PC-3 (cell line): ENCODE measurements at regions not wholly inside any gene's neighbourhood (a gene's known extent, or its start where the extent isn't known, plus 50 kb on each side); places are given as distances from the start of the nearest gene placed in this dataset.

Experiments
- ATAC-seq: fragments of 200-7000 bp; cut with Tn5 transposase; 2 replicates; pipeline ENCODE4 v1.9.1; 2020; ENCODE audit warnings: mild to moderate bottlenecking, moderate library complexity
- BruUV-seq: library from RNA; stranded (reverse); fragments of 400-500 nt; replicated peaks from 2 replicates; lab custom pipeline; 2021; lab: Mats Ljungman, UMichigan
- CTCF ChIA-PET: fragments of 300-600 bp; sonication (Branson Sonifier 250); formaldehyde crosslinking; loops from one replicate; lab custom pipeline; 2022; ENCODE audit warnings: antibody characterized with exemption; lab: Charles Lee
- POLR2A ChIA-PET: fragments of 300-600 bp; sonication (Branson Sonifier 250); formaldehyde crosslinking; loops from one replicate; lab custom pipeline; 2022; ENCODE audit warnings: antibody characterized with exemption; ENCODE audit not compliant: unreplicated experiment; lab: Charles Lee
- DNase-seq: peaks from one replicate; pipeline ENCODE4 v3.0.0-alpha.2; 2015
- H2AFZ ChIP-seq: fragments of 300-600 bp; sonication (generic); 2 replicates; pipeline ENCODE4 v1.6.0; 2016; ENCODE audit warnings: antibody characterized with exemption, low read length
- H3F3A ChIP-seq: fragments of 300-600 bp; sonication (generic); one replicate; pipeline ENCODE4 v1.6.0; 2017; ENCODE audit warnings: antibody characterized with exemption, low read length, control low read depth, mild to moderate bottlenecking; ENCODE audit not compliant: unreplicated experiment
- H3K27ac ChIP-seq: fragments of 300-600 bp; sonication (generic); 2 replicates; pipeline ENCODE4 v1.5.1; 2016; ENCODE audit warnings: mild to moderate bottlenecking, low read length
- H3K27me3 ChIP-seq: fragments of 300-600 bp; sonication (generic); 2 replicates; pipeline ENCODE4 v1.6.1; 2016; ENCODE audit warnings: low read length, mixed read lengths
- H3K36me3 ChIP-seq: fragments of 300-600 bp; sonication (generic); 2 replicates; pipeline ENCODE4 v1.6.1; 2016; ENCODE audit warnings: low read depth, mixed run types, low read length, mixed read lengths
- H3K4me1 ChIP-seq: fragments of 300-600 bp; sonication (generic); 2 replicates; pipeline ENCODE4 v1.5.1; 2016; ENCODE audit warnings: low read length; ENCODE audit not compliant: insufficient read depth
- H3K4me2 ChIP-seq: fragments of 300-600 bp; sonication (generic); 2 replicates; pipeline ENCODE4 v1.6.0; 2016; ENCODE audit warnings: low read length
- H3K4me3 ChIP-seq: fragments of 300-600 bp; sonication (generic); 2 replicates; pipeline ENCODE4 v1.5.1; 2016; ENCODE audit warnings: mild to moderate bottlenecking, low read length, mixed read lengths
- H3K79me2 ChIP-seq: fragments of 300-600 bp; sonication (generic); 2 replicates; pipeline ENCODE4 v1.6.1; 2017; ENCODE audit warnings: low read length, mixed read lengths
- H3K9ac ChIP-seq: fragments of 300-600 bp; sonication (generic); 2 replicates; pipeline ENCODE4 v1.6.0; 2016; ENCODE audit warnings: mild to moderate bottlenecking, low read length
- H3K9me2 ChIP-seq: fragments of 300-600 bp; sonication (generic); replicated peaks from 2 replicates; pipeline ENCODE4 v1.6.1; 2016; ENCODE audit warnings: mixed run types, low read length, mixed read lengths
- H3K9me3 ChIP-seq: fragments of 300-600 bp; sonication (generic); 2 replicates; pipeline ENCODE4 v1.6.1; 2016; ENCODE audit warnings: low read length, mixed read lengths
- H4K20me1 ChIP-seq: fragments of 300-600 bp; sonication (generic); 2 replicates; pipeline ENCODE4 v1.6.1; 2016; ENCODE audit warnings: low read length, mixed read lengths
- EZH2 ChIP-seq: fragments of 300-600 bp; sonication (generic); IDR thresholded peaks from one replicate; pipeline ENCODE4 v1.6.1; 2017; ENCODE audit warnings: antibody characterized with exemption, mild to moderate bottlenecking, low read length; ENCODE audit not compliant: unreplicated experiment
- EZH2phosphoT487 ChIP-seq: fragments of 300-600 bp; sonication (generic); IDR thresholded peaks from 2 replicates; pipeline ENCODE4 v1.6.1; 2018; ENCODE audit warnings: mild to moderate bottlenecking, antibody characterized with exemption, low read length, borderline replicate concordance
- intact Hi-C: fragments of 100-400 bp; cut with micrococcal nuclease; formaldehyde crosslinking; loops from 2 replicates; pipeline ENCODE4 v1.9.0; 2023
- TF ChIP-seq, protein P1 (sequence below): fragments of 300-600 bp; sonication (generic); conservative IDR thresholded peaks from 2 replicates; pipeline ENCODE4 v1.5.1; 2017; ENCODE audit warnings: antibody characterized with exemption, low read depth, mild to moderate bottlenecking, low read length

DNA sequence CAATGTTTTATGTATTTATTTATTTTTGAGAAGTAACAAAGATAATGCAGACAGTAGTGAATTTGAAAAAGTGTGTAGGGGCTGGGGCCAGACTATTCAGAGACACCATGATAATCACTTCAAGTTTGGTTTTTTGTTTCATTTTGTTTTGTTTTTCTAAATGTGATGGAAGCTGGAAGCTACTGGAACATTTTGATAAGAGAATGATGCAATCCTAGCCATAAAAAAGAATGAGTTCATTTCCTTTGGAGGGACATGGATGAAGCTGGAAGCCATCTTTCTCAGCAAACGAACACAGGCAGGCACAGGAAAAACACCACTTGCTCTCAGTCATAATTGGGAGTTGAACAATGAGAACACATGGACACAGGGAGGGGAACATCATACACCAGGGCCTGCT lies 706.6 kb upstream of the EPHA5 start:
- Histone ChIP-seq H3K4me1 (no peaks in the 10 kb centered on the region), H3K9me3 (no peaks in the 10 kb centered on the region), H3K4me2 (no peak overlapping the region), H2AFZ (no peak overlapping the region), H3K9me2 (no peaks in the 10 kb centered on the region), H3K27ac (no peak overlapping the region), H3K36me3 (no peaks in the 10 kb centered on the region), H3K9ac (no peak overlapping the region), H3K27me3 (no peaks in the 10 kb centered on the region), H4K20me1 (no peaks in the 10 kb centered on the region), H3F3A (no peaks in the 10 kb centered on the region), H3K79me2 (no peaks in the 10 kb centered on the region), H3K4me3 (no peak overlapping the region)
- intact Hi-C loops, result no loop called here
- no TSS peak for BruUV-seq
- POLR2A ChIA-PET, result no interaction called here
- CTCF ChIA-PET, result no interaction called here
- ATAC-seq (no peak), DNase-seq (no peak)
- no peak for TF ChIP-seq EZH2
- no peak for TF ChIP-seq EZH2phosphoT487
- TF ChIP-seq, protein P1, sequence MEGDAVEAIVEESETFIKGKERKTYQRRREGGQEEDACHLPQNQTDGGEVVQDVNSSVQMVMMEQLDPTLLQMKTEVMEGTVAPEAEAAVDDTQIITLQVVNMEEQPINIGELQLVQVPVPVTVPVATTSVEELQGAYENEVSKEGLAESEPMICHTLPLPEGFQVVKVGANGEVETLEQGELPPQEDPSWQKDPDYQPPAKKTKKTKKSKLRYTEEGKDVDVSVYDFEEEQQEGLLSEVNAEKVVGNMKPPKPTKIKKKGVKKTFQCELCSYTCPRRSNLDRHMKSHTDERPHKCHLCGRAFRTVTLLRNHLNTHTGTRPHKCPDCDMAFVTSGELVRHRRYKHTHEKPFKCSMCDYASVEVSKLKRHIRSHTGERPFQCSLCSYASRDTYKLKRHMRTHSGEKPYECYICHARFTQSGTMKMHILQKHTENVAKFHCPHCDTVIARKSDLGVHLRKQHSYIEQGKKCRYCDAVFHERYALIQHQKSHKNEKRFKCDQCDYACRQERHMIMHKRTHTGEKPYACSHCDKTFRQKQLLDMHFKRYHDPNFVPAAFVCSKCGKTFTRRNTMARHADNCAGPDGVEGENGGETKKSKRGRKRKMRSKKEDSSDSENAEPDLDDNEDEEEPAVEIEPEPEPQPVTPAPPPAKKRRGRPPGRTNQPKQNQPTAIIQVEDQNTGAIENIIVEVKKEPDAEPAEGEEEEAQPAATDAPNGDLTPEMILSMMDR, result no peak

DNA sequence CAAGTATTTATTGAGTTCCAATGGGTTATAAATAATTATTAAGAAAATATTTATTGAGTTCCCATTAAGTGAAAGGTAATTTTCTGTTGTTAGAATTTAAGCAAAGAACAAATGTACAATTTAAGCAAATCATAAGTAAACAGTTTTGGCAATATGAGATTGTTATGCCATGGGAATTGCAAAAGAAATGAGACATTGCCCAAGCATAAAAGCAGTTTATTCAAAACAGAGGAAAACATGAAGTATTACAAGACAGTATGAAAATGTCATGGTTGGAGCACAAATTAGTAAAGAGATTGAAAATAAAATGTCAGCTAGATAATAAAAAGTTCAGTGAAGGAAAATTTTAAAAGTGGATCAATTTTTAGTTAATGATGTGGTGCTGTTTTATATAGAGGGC lies 706.1 kb upstream of the EPHA5 start:
- Histone ChIP-seq H3K4me2 (no peak overlapping the region), H3F3A (no peaks in the 10 kb centered on the region), H3K27me3 (no peaks in the 10 kb centered on the region), H3K36me3 (no peaks in the 10 kb centered on the region), H2AFZ (no peak overlapping the region), H3K4me3 (no peak overlapping the region), H3K9ac (no peak overlapping the region), H3K79me2 (no peaks in the 10 kb centered on the region), H3K9me2 (no peaks in the 10 kb centered on the region), H3K4me1 (no peaks in the 10 kb centered on the region), H4K20me1 (no peaks in the 10 kb centered on the region), H3K9me3 (no peaks in the 10 kb centered on the region), H3K27ac (no peak overlapping the region)
- CTCF ChIA-PET, result no interaction called here
- no peak for TF ChIP-seq EZH2phosphoT487
- TF ChIP-seq EZH2, result no peak
- TF ChIP-seq, protein P1, result no peak
- ATAC-seq (no peak), DNase-seq (no peak)
- POLR2A ChIA-PET, result no interaction called here
- BruUV-seq, result no TSS peak
- intact Hi-C loops, result no loop called here

DNA sequence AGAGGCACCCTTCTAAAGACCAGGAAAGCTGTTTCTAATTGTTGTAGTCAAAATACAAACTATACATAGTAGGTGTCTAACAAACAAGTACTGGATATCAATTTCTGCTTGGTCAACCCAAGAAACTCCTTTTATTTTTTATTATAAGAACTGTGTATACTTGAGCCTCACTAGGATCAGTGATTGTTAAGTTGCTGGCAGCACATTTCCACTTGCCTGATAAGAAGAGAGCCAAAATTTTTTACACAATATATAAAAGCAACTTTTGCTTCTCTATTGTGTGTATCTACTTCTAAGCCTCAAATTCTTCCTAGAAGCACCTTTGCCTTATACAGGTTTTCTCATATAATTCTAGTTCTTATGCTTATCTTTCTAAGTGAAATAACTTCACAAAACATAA lies 703.0 kb upstream of the EPHA5 start:
- Histone ChIP-seq H3K36me3 (no peaks in the 10 kb centered on the region), H3K9me3 (no peaks in the 10 kb centered on the region), H3K27me3 (no peaks in the 10 kb centered on the region), H3K9ac (no peak overlapping the region), H3K4me1 (no peaks in the 10 kb centered on the region), H4K20me1 (no peaks in the 10 kb centered on the region), H3K4me2 (no peak overlapping the region), H3K4me3 (no peak overlapping the region), H3F3A (no peaks in the 10 kb centered on the region), H2AFZ (no peak overlapping the region), H3K79me2 (no peaks in the 10 kb centered on the region), H3K9me2 (no peaks in the 10 kb centered on the region), H3K27ac (no peak overlapping the region)
- no peak for TF ChIP-seq EZH2
- TF ChIP-seq, protein P1, result no peak
- ATAC-seq, result no peak
- ChIA-PET POLR2A (no interaction called here), CTCF (interaction anchor here (0.5 kb wide), 1 partner anchor 718 kb away, joined by 4 read pairs; no protein-coding TSS in a partner anchor)
- intact Hi-C loops, result no loop called here
- BruUV-seq, result no TSS peak
- no peak for DNase-seq
